ENCODE measurements at regions not wholly inside any gene's neighbourhood (a gene's known extent, or its start where the extent isn't known, plus 50 kb on each side); places are given as distances from the start of the nearest gene placed in this dataset.
"Not testable (repeated sequence)": the region's sequence is repeated elsewhere in the genome, so short reads cannot be mapped to it uniquely, and the experiment has no call there.

DNA sequence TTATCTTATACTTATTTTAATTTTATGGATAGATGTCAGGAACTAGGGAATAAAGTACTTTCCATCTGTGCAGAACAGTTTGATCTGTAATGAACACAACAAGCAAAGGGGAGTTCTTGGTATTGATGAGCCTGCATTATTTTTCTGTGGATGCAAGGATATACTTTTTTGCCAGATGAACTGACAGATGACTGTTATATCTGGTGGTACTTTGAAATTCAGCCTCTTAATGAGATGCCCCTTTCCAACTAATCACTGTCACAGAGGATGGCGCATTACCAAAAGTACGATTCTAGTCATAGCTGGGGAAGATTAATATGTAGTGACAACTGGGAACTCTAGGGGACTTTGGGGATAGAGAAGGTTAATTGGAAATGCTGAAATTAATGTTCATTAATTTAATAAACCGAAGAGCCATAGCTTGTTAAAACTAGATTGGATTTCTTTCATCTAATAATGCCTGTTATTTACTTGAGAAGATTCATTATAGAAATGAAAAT lies 603.4 kb upstream of the CNTN5 start:
- DNase-seq (ENCODE audit: extremely low spot score) = no peak
- ChIA-PET CTCF (no interaction called here), POLR2A (no interaction called here)
- TF ChIP-seq FOXM1 (IDR thresholded peaks at IDR 0.05; ENCODE audit: borderline replicate concordance) (no peak), LEF1 (IDR thresholded peaks at IDR 0.05; ENCODE audit: borderline replicate concordance) (no peak), HDGF (IDR thresholded peaks at IDR 0.05; ENCODE audit: borderline replicate concordance) (no peak), CTBP1 (IDR thresholded peaks at IDR 0.05; ENCODE audit: borderline replicate concordance) (no peak), BHLHE40 (IDR thresholded peaks at IDR 0.05; ENCODE audit: borderline replicate concordance) (no peak), FOXA1 (IDR thresholded peaks at IDR 0.05) (no peak), L3MBTL2 (conservative IDR thresholded peaks at IDR 0.05) (no peak), SUZ12 (IDR thresholded peaks at IDR 0.05) (no peak), SP1 (IDR thresholded peaks at IDR 0.05) (no peak), ZNF384 (IDR thresholded peaks at IDR 0.05) (no peak), FOXK2 (IDR thresholded peaks at IDR 0.05) (no peak), PKNOX1 (IDR thresholded peaks at IDR 0.05) (no peak), NFRKB (IDR thresholded peaks at IDR 0.05) (no peak), ARNT (IDR thresholded peaks at IDR 0.05) (no peak), ELF4 (IDR thresholded peaks at IDR 0.05) (no peak)

- CTCF ChIA-PET = no interaction called here
- DNase-seq (ENCODE audit: extremely low spot score) = no peak
- TF ChIP-seq PKNOX1 (IDR thresholded peaks at IDR 0.05) (no peak), FOXM1 (IDR thresholded peaks at IDR 0.05; ENCODE audit: borderline replicate concordance) (no peak), FOXA1 (IDR thresholded peaks at IDR 0.05) (no peak), SUZ12 (IDR thresholded peaks at IDR 0.05) (no peak), ARNT (IDR thresholded peaks at IDR 0.05) (no peak), HDGF (IDR thresholded peaks at IDR 0.05; ENCODE audit: borderline replicate concordance) (no peak), ELF4 (IDR thresholded peaks at IDR 0.05) (no peak), ZNF384 (IDR thresholded peaks at IDR 0.05) (no peak), BHLHE40 (IDR thresholded peaks at IDR 0.05; ENCODE audit: borderline replicate concordance) (no peak)
- POLR2A ChIA-PET = no interaction called here
These were observed 596.8 kb upstream of the CNTN5 start for GRCh38 chr11:98423933-98424332.

- POLR2A ChIA-PET; DNase-seq (ENCODE audit: extremely low spot score); CTCF ChIA-PET: not testable (repeated sequence)
These were observed 596.0 kb upstream of the CNTN5 start for GRCh38 chr11:98424773-98425172.

DNA sequence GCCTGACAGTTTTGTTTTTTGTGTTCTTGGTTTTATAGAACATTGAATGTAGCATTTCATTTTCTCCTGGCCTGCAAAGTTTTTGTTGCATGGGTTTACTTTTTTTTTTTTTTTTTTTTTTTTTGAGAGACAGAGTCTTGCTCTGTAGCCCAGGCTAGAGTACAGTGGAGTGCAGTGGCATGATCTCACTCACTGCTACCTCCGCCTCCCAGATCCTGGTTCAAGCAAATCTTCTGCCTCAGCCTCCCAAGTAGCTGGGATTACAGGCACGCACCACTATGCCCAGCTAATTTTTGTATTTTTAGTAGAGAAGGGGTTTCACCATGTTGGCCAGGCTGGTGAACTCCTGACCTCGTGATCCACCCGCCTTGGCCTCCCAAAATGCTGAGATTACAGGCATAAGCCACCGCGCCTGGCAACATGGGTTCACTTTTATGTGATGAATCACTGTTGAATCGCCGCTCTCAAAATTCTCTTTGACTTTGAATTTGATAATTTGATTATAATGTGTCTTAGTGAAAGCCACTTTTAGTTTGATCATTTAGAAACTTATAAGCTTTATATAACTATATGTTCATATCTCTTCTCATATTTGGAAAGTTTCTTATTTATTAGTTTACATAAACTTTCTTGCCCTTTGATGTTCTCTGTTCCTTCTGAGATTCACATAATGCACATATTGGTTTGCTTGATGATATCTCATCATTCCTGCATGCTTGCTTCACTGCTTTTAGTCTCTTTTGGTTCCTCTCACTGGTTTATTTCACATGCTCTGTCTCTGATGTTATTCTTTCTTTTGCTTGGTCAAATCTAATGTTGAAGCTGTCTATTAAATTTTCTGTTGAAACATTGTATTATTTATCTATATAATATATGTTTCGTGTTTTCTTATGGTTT lies 589.0 kb upstream of the CNTN5 start:
- TF ChIP-seq SUZ12 (IDR thresholded peaks at IDR 0.05) (no peak), ARNT (IDR thresholded peaks at IDR 0.05) (no peak), TARDBP (IDR thresholded peaks at IDR 0.05) (no peak), HDGF (IDR thresholded peaks at IDR 0.05; ENCODE audit: borderline replicate concordance) (no peak), CTBP1 (IDR thresholded peaks at IDR 0.05; ENCODE audit: borderline replicate concordance) (no peak), FOXK2 (IDR thresholded peaks at IDR 0.05) (no peak), NFRKB (IDR thresholded peaks at IDR 0.05) (no peak), BHLHE40 (IDR thresholded peaks at IDR 0.05; ENCODE audit: borderline replicate concordance) (no peak), PKNOX1 (IDR thresholded peaks at IDR 0.05) (no peak)
- no peak for DNase-seq (ENCODE audit: extremely low spot score)
- CTCF ChIA-PET = no interaction called here

DNA sequence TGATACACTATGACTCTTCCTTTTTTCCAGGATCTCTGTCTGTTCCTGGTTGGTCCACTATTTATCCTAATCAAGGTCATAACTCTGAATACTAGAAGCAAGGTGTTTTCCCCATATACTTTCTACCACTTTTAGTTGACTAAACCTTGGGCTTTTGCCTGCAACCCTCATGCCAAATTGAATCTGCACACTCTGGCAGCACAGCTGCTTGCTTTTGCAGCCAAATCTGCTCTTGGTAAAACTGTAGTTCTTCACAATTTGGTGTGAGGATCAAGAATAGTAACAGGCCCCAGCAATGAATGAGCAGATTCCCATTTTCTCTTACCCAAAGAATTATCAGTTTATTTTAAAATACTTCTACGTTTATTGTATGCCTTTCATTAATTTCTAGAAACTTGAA lies 586.5 kb upstream of the CNTN5 start:
- ChIA-PET POLR2A (no interaction called here), CTCF (no interaction called here)
- no peak for DNase-seq (ENCODE audit: extremely low spot score)
- TF ChIP-seq FOXA1 (IDR thresholded peaks at IDR 0.05) (no peak), SP1 (IDR thresholded peaks at IDR 0.05) (no peak), NFRKB (IDR thresholded peaks at IDR 0.05) (no peak), ZNF384 (IDR thresholded peaks at IDR 0.05) (no peak), ARNT (IDR thresholded peaks at IDR 0.05) (no peak), ELF4 (IDR thresholded peaks at IDR 0.05) (no peak), BHLHE40 (IDR thresholded peaks at IDR 0.05; ENCODE audit: borderline replicate concordance) (no peak), FOXM1 (IDR thresholded peaks at IDR 0.05; ENCODE audit: borderline replicate concordance) (no peak), CTBP1 (IDR thresholded peaks at IDR 0.05; ENCODE audit: borderline replicate concordance) (no peak), LEF1 (IDR thresholded peaks at IDR 0.05; ENCODE audit: borderline replicate concordance) (no peak), PKNOX1 (IDR thresholded peaks at IDR 0.05) (no peak), SUZ12 (IDR thresholded peaks at IDR 0.05) (no peak), HDGF (IDR thresholded peaks at IDR 0.05; ENCODE audit: borderline replicate concordance) (no peak), FOXK2 (IDR thresholded peaks at IDR 0.05) (no peak), TARDBP (IDR thresholded peaks at IDR 0.05) (no peak), L3MBTL2 (conservative IDR thresholded peaks at IDR 0.05) (no peak)

More for the DNA sequence above, 589.0 kb upstream of the CNTN5 start:
- POLR2A ChIA-PET = no interaction called here

GRCh38 chr11:98453378-98453777 lies 567.4 kb upstream of the CNTN5 start:
- POLR2A ChIA-PET = no interaction called here
- TF ChIP-seq TARDBP (IDR thresholded peaks at IDR 0.05) (no peak), NFRKB (IDR thresholded peaks at IDR 0.05) (no peak), SP1 (IDR thresholded peaks at IDR 0.05) (no peak), PKNOX1 (IDR thresholded peaks at IDR 0.05) (no peak), L3MBTL2 (conservative IDR thresholded peaks at IDR 0.05) (no peak), LEF1 (IDR thresholded peaks at IDR 0.05; ENCODE audit: borderline replicate concordance) (no peak), FOXA1 (IDR thresholded peaks at IDR 0.05) (no peak), ELF4 (IDR thresholded peaks at IDR 0.05) (no peak), CTBP1 (IDR thresholded peaks at IDR 0.05; ENCODE audit: borderline replicate concordance) (no peak)
- DNase-seq (ENCODE audit: extremely low spot score) = no peak
- CTCF ChIA-PET = no interaction called here
